NOMO-1 treated with dmso at 0.1 percent for 144 hours (cell line): ENCODE measurements at regions not wholly inside any gene's neighbourhood (a gene's known extent, or its start where the extent isn't known, plus 50 kb on each side); places are given as distances from the start of the nearest gene placed in this dataset.
"Not testable (repeated sequence)": the region's sequence is repeated elsewhere in the genome, so short reads cannot be mapped to it uniquely, and the experiment has no call there.

Experiments used
- DNase-seq: peaks from one replicate; lab custom pipeline; 2025; ENCODE audit not compliant: unreplicated experiment; lab: John Stamatoyannopoulos, UW

DNA sequence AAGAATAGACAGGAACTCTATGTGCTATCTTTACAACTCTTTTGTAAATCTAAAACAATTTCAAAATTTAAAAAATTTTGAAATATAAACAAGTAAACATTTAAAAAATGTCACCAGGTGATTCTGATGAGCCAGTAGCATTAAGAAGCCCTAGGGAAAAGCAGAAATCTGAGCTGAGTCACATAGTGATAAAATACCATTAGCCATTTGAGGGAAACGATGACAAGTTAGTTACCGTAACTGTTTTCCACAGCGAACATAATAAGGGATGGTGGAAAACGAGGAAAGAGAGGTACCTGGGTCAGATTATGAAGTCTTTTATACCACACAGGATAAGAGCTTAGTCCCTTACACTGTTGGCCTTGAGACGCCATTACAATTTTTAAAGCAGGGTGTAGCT, 55.5 kb downstream of the PRR15 start:
- DNase-seq, result no peak

DNA sequence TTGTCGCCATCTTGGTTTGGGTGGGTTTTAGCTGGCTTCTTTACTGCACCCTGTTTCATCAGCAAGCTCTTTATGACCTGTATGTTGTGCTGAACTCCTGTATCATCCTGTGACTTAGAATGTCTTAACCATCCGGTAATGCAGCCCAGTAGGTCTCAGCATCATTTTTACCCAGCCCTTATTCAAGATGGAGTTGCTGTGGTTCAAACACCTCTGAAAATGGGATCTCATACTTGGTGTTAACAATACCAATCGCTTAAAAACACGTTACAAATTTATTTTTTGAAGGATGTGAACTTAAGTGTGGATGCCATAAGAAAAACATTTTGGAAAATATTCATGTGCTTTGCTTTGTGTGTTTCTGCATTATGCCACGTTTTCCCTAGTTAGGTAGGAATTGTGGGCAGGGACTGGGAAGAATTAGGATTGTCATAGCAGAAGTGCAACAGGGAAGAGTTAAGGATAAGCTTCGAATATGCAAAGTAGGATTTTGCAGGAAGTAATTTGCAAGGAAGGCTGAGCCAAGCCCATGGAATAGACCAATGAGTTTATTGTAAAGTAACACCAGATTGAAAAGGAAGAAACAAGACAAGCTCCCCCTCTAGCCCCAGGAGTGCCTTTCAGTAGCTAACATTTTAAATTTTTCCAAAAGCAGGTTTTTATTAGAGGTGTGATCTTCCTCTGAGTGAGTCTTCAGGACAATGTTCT, 56.4 kb downstream of the PRR15 start:
- no peak for DNase-seq

DNA sequence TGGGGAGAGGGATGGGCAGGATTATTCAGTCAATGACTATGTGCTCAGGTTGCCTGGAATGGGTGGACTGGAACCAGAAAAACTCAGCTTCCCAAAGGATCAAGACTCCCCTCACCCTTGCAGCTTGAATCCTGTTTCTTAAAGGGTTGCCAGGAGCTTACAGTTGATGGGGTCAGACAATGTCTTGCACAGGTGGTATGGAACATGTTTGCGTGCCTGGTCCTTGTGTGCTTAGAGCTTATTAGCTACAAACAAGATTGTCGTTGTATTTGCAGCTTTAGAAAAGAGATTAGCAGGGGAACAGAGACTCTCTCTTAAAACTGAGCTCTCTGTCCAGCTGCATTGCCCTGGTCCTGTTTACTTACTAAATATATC, 56.9 kb downstream of the PRR15 start:
- no peak for DNase-seq

DNA sequence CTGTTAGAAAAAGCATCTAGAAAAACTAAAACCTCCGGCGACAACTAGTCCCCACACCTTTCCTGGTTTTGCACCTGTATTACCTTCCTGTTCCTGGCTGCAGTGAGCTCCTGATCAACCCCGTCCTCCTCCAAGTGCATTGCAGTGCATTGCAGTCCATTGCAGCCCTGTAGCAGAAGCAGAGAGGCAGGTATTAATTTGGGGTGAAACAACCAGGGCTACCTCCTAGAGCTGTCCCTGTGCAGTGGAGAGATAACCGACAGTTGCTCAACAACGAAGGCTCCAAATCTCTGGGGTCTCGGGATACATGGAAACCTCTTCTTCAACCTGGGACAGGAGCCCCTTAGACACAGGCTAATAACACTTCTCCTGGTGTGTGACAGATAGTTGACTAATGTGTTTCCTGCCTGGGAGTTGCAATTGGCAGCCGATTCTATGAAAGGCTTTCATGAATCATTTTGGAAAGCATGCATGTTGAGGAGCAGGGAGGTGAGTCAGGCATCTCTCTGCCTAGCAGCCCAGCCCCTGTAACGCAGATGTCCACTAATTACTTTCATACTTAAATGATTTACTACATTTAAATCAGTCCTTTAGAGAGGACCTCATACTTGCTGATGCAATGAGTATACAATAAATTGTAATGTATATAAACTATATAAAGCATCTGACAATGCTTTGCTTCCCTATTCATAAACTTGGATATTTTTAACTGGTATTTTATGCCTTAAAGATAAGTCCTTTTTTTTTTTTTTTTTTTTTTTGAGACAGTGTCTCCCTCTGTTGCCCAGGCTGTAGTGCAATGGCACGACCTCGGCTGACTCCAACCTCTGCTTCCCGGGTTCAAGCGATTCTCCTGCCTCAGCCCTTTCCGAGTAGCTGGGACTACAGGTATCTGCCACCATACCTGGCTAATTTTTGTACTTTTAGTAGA, 59.0 kb downstream of the PRR15 start:
- no peak for DNase-seq

DNA sequence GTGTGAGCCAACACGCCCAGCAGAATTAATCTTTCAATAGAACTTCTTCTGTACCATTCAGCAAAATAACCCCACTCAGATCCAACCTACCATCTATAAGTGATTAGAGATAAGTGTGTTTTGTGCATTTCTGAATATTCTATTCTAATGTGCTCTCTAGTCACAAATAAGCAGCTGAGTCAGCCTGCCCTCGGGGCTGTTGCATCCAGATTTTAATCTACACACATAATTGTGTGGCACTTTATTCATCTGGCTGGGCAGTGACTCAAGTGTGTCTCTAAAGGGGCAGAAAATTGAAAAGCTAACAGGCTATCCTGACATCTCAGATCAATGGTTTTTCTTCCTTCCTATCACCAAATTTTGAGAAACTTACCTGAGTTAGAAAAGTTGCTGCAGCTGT, 60.3 kb downstream of the PRR15 start:
- DNase-seq, result no peak

DNA sequence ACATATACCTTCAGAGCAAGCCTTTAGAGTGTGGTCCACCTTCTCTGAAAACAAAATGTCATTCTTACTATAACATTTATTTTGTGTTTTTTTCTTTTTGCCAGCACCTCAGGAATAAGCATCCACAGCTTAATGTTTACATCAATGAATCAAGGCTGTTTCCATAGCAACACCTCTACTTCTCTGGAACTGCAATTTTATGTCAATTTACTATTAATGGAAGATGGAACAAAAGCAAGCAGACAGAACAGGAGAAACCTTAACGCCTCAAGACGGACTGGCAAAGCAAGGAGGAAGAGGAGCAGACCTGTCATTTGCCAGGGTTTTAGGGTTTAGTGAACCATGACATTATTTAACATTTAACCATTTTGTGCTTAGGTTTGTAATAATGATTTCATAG, 63.1 kb downstream of the PRR15 start:
- DNase-seq, result no peak

DNA sequence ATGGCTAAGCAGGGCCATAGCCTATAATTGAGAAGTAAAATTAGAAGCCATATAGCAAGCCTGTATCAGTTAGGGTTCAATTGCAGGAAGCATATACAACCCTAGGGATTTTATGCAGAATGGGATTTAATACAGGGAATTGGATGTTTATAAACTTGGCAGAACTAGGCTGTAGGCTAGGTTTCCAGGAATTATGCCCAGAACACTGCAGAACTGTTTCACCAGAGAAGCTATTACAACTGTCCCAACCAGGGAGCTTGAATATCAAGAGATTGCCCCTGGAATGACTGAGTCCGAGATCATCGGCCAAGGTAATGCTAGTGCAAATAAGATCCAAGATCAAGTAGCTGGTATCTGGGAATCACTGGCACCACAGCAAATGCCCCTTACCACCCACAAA, 64.0 kb downstream of the PRR15 start:
- DNase-seq, result no peak

DNA sequence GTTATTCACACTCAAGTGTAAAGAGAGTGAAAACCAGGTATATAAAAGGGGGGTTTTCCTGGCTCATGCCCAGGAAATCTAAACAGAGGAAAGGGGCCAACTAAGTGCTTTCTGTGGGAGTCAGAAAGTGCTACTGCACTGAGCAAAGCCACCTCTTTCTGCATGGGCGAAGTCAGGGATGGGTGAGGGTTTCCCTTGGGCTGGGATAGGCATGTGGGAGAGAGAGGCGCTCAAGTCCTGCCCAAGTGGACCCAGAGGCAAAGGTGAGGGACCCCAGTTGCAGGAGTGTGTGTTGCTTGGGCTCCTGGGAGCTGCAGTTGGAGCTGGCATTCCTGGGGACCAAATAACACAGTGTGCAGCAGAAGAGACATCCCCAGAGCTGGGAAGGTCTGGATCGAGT, 65.9 kb downstream of the PRR15 start:
- no peak for DNase-seq

DNA sequence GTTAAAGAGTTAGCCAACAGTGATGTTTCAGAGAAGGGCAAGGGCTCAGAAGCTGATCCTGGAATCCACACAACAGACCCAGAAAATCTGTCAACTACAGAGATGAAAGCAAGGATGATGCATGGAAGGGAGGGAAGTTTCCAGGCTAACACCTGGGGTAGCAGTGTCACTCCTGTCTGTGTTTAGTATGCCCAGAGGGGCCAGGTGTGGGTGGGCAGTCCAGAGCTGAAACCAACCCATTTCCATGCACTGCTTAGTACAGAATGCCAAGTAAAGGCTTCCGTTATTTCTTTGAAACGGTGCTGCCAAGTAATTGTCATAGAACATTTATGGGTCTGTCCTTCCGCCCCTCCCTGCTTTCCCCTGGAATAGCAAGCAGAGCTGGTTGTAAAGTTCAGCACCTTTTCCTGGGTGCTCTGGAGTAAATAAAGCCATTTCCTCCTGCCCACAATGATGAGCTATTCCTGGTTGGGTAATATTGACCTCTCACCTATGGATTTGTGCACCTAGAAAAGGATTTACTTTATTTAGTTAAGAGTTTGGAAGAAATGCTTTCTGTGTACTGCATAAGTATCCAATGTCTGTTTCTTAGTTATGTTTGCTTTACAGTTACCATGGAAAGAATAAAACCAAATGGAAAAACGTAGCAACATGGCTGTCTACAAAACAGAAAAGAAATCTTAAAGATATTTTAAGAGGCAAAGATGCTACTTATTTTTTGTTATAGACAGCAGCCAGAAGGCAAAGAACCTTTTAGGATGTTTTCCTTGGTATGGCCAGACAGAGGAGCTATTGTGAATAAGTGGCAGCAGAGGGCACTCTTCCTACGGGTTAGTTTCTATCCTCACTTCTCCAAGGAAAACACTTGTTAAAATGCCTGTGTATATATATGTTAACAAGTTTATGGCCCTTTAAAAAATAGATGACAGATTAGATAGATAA, 71.7 kb downstream of the PRR15 start:
- peak; percentile 6 for DNase-seq

DNA sequence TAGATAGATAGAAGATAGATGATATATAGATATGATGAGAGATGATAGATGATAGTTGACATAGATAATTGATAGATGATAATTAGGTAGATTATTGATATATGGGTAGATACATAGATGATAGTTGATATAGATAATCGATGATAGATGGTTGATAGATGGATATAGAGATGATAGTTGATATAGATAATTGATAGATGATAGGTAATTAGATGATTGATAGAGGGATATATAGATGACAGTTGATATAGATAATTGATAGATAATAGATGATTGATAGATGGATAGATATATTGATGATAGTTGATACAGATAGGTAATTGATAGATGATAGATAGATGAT, 72.3 kb downstream of the PRR15 start:
- no peak for DNase-seq

DNA sequence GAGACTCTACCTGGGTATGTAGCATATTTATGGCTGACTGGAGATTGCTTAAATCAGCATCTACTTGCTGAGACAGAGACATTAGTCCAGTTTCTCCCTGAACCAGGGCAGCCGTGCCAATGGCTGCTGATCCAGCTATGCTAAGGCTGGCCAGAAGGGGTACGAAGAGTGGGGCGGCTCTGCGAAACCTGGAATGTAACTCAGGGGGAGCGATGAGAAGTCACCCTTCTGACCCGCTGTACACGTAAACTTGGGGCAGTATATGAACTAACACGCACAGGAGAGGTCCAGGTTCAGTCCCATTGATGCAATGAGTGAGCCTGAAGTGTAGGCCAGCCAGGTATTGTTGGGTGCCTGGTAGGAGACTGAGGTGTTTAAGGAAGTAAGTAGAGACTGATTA, 73.7 kb downstream of the PRR15 start:
- DNase-seq, result no peak

DNA sequence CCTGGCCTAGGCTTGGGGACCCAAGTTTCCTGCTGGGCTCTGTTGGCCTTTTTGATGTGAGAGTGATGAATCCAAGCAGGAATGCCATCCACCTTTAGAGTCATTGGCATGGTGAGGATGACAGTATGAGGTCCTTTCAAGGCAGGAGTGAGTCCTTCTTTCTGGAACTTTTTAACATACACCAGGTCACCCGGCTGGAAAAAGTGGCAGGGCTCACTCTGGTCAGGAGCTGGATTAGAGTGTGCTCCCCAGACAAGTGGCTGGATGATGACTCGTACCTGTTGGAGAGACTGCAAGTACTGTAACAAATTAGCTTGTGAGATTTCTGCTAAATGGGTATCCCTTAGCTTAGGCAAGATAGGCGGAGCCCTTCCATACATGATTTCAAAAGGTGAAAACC, 75.2 kb downstream of the PRR15 start:
- DNase-seq, result not testable (repeated sequence)

DNA sequence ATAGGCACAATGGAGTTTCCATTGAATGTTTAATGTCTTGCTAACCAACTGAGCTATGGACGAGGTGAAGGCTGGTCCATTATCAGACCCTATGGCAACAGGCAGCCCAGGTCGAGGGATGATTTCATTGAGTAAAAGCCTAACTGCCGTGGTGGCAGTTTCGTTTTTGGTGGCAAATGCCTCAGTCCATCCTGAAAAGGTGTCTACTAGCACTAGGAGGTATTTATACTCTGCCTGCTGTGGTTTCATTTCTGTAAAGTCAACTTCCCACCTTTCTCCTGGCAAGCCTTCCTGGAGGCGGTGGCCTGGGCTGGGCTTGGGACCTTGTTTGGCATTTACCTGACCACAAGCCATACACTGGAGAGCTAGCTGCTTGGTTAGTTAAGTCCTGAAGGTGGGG, 75.8 kb downstream of the PRR15 start:
- no peak for DNase-seq

DNA sequence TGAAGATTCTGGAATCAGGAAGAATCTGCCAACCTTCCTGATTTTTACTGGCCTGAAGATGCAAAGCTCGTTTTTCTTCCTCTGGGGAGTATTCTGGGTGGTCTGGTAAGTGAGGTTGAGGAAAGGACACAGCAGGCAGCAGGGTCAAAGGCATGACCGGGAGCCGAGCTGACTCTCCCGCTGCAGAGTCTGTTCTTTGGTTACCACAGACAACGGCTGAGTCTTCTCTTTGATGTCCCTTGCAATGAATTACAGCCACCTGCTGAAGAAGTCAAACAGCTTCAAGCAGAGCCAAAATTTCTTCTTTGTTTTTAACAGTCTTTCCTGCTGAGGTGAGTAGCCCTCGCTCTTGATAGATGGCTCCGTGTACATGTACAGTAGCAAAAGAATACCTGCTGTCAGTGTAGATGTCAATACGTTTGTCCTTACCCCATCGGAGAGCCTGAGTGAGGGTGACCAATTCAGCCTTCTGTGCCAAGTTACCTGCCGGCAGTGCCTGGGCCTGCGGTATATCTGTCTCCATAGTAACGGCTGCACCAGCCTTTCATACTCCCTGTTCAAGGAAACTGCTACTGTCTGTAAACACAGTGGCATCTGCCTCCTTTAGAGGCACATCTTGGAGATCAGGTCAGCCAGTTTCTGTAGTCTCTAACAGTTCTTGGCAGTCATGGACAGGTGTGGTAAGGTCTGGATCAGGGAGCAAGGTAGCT, 76.4 kb downstream of the PRR15 start:
- DNase-seq, result no peak

DNA sequence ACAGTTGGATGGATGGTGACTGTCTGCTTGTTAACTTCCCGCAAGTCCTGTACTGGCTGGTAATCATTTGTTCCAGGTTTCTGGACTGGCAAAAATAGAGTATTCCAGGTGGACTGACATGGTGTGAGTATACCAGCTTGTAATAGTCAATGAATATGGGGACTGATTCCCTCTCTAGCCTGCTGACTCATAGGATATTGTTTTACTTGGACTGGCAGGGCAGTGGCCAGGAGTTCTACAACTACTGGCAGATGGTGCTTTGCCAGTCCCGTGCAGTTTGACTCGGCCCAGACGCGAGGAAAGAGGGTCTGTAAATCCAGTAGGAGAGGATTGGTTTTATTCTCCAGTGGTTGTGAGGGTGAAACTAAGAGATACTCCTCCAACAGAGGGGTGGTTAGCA, 78.0 kb downstream of the PRR15 start:
- DNase-seq, result no peak

DNA sequence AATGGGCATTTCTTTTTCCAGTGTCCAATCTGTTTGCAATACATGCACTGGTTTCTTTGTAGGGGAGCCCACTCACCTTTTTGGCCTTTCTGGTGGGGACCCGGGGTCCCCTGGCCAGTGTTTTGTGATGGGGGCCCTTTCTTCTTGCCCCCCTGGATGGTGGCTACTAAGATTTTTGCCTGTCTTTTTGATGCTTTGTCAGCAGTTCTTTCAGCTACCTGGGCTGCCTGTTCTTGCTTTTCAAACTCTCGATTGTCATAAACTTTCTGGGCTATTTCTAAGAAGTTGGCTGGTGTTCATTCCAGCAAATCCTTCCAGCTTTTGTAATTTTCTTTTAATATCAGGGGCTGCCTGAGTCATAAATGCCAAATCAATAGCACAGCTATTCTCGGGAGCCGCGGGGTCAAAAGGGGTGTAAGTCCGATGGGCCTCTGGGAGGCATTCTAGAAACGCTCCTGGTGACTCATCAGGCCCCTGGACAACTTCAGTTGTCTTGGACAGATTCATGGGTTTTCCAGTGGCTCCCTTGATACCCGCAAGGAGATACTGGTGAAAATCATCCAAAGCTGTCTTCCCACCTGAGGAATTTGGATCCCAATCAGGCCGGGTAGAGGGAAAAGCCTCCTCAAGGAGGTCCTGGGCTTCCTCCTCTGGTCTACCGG, 79.0 kb downstream of the PRR15 start:
- DNase-seq, result no peak

DNA sequence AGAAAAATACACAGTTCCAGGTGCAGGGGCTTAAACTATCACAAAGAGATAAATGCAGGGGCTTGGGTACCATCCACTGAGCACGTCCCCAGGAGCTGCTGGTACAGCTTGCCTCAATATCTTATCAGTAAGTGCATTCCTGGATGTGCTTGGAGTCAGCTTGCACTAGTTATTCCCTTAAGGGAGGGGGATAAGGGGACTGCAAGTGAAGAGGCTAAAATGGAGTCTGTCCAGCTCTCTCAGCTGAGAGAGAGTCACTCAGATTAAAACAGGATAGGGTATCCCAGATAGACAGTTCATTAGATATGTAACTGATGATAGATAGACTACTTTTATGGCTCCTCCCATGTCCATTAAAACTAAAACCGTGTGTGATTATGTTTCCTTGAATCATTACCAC, 82.5 kb downstream of the PRR15 start:
- DNase-seq, result not testable (repeated sequence)

DNA sequence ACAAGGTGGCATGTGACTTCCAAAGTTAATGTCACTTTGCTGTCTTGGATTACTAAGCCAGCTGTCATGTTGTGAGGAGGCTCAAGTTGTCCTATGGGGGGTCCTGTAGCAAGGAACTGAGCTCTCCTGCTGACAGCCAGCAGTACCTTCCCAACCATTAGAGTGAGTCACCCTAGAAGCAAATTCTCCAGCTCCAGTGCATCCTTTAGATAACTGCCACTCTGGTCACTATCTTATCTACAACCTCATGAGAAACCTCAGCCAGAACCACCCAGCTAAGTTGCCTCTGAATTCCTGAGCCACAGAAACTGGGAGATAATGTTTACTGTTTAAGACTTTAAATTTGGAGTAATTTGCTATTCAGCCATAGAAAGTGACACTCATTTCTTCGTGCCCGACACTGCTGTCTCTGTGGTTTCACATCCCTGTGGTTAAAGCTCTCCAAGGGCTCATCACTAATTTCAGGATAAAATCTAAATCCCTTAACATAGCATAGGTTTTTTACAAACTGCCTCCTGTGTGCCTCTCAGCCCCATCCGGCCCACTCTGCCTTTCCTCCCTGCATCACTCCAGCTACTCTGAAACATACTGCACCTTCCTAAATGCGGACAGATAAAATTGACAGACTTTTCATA, 83.5 kb downstream of the PRR15 start:
- DNase-seq, result no peak

DNA sequence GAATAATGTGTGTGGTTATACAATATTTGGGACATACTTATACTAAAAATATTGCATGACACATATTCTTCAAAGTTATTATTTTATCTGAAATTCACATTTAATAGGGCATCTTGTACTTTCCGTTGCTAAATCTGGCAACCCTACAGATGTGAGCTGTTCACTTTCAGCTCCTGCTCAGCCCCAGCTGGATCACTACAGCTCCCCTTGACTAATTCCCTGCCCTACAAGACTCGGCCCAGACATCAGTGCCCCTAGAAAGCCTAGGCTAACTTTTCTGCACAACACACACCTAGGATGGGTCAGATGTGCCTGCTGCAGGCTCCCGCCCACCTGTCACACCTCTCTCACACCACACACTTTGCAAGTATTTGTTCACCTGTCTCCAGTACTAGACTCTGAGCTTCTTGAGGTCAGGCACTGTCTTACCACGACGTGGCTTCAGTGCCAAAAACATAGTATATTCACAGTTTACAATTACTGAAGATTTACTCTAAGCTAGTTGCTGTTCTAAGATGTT, 84.1 kb downstream of the PRR15 start:
- DNase-seq, result not testable (repeated sequence)
